Prostate gland (tissue), 2 donors: ENCODE measurements at regions not wholly inside any gene's neighbourhood (a gene's known extent, or its start where the extent isn't known, plus 50 kb on each side); places are given as distances from the start of the nearest gene placed in this dataset.

Source experiments
- DNase-seq: peaks from one replicate; pipeline ENCODE4 v3.0.0-alpha.2; 2019; ENCODE audit warnings: low spot score
- H3K27ac ChIP-seq, 2 donors: fragments of 200-600 bp; sonication (generic); 2 replicates each; pipeline ENCODE4 v1.5.1; 2017 to 2019
- H3K27me3 ChIP-seq: fragments of 200-600 bp; sonication (generic); replicated peaks from 2 replicates; pipeline ENCODE4 v1.5.1; 2019; ENCODE audit not compliant: insufficient read depth
- H3K36me3 ChIP-seq, 2 donors: fragments of 200-600 bp; sonication (generic); 1 replicate in 1 of 2; 2 replicates in 1 of 2; pipeline versions ENCODE4 v1.5.1 to v1.8.1; 2017 to 2019
- H3K4me1 ChIP-seq: fragments of 200-600 bp; sonication (generic); replicated peaks from 2 replicates; pipeline ENCODE4 v1.5.1; 2019
- H3K4me3 ChIP-seq, 2 donors: fragments of 200-600 bp; sonication (generic); 2 replicates each; pipeline ENCODE4 v1.5.1; 2017 to 2019
- H3K9me3 ChIP-seq: fragments of 200-600 bp; sonication (generic); 2 replicates; pipeline ENCODE4 v1.5.1; 2017
- POLR2A ChIP-seq: fragments of 450-650 bp; IDR thresholded peaks from one replicate; pipeline ENCODE4 v1.6.1; 2016; ENCODE audit warnings: antibody characterized with exemption, mild to moderate bottlenecking
- POLR2AphosphoS5 ChIP-seq: sonication (generic); formaldehyde crosslinking; IDR thresholded peaks from one replicate; pipeline ENCODE4 v1.6.1; 2017; ENCODE audit warnings: antibody characterized with exemption
- WGBS: methylation state at CpG from one replicate; pipeline ENCODE4 v1.1.5; 2018; 5-methylcytosine and 5-hydroxymethylcytosine counted together
- intact Hi-C: fragments of 100-400 bp; cut with DNase I; formaldehyde crosslinking; loops from one replicate; pipeline ENCODE4 v1.14.2; 2022
- TF ChIP-seq, protein P1 (sequence below), 4 experiments: fragments of 200-600 bp in 2 of 4; fragments of 450-650 bp in 2 of 4; sonication (generic) in 2 of 4; IDR thresholded peaks; 1 replicate in 3 of 4; 2 replicates in 1 of 4; pipeline ENCODE4 v1.5.1; 2016 to 2019; ENCODE audit warnings: antibody characterized with exemption in 4 of 4, mild to moderate bottlenecking in 2 of 4, moderate library complexity in 2 of 4

DNA sequence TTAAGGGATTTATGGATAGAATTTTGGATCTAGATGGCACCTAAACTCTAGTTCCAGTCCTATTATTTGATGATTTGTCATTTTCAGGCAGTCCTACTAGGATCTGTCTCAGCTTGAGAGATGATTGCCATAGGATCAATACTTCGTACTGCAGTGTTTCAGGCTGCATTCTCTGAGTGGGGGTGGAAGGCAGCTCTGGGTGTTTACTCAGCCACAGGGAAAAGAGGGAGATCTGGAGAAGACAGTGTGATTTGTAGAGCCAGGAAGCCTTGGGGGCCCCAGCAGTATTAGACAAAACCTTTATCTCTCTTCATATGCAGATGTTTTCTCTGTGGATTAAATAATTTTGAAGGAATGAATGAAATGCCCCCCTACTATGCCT lies 188.4 kb upstream of the SYNPR start:
- TF ChIP-seq, protein P1, sequence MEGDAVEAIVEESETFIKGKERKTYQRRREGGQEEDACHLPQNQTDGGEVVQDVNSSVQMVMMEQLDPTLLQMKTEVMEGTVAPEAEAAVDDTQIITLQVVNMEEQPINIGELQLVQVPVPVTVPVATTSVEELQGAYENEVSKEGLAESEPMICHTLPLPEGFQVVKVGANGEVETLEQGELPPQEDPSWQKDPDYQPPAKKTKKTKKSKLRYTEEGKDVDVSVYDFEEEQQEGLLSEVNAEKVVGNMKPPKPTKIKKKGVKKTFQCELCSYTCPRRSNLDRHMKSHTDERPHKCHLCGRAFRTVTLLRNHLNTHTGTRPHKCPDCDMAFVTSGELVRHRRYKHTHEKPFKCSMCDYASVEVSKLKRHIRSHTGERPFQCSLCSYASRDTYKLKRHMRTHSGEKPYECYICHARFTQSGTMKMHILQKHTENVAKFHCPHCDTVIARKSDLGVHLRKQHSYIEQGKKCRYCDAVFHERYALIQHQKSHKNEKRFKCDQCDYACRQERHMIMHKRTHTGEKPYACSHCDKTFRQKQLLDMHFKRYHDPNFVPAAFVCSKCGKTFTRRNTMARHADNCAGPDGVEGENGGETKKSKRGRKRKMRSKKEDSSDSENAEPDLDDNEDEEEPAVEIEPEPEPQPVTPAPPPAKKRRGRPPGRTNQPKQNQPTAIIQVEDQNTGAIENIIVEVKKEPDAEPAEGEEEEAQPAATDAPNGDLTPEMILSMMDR (IDR thresholded peaks at IDR 0.05), result no peak
- TF ChIP-seq POLR2AphosphoS5 (no peak), POLR2A (no peak)
- H3K9me3 ChIP-seq, result no peaks in the 10 kb centered on the region
- no peak overlapping the region for H3K27ac ChIP-seq
- H3K4me1 ChIP-seq, result no peaks in the 10 kb centered on the region
- intact Hi-C loops, result no loop called here
- H3K27me3 ChIP-seq, result no peaks in the 10 kb centered on the region
- DNase-seq, result no peak
- no peak overlapping the region for H3K4me3 ChIP-seq
- H3K36me3 ChIP-seq, result no peaks in the 10 kb centered on the region
- 33% methylated on average over 1 of the region's 1 CpG for WGBS

DNA sequence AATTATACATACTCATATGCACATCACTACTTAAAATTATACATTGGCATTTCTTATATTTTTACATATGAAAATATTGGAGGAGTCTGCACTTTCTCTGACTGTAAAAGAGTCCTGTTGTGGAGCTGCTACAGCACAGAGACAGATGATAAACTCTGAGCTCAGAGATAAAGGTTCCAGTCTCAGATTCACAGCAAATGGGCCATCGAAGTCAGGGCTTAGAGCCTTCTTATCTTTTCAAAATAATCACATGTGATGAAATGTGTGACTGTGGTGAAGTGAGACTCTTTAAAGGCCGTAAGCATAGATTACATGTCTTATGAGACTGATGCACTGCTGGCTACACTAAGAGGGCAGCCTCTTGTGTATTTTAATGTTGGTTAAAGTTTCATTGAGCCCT lies 187.5 kb upstream of the SYNPR start:
- H3K9me3 ChIP-seq, result no peaks in the 10 kb centered on the region
- no peak for DNase-seq
- intact Hi-C loops, result no loop called here
- H3K4me3 ChIP-seq, result no peak overlapping the region
- H3K27me3 ChIP-seq, result no peaks in the 10 kb centered on the region
- H3K4me1 ChIP-seq, result no peaks in the 10 kb centered on the region
- TF ChIP-seq POLR2AphosphoS5, result no peak
- H3K27ac ChIP-seq, result no peak overlapping the region
- WGBS, result 50% methylated on average over 2 of the region's 2 CpGs
- H3K36me3 ChIP-seq, result no peaks in the 10 kb centered on the region

- intact Hi-C loops, result no loop called here
- no peak for DNase-seq
- no peaks in the 10 kb centered on the region for H3K4me1 ChIP-seq
- no peaks in the 10 kb centered on the region for H3K36me3 ChIP-seq
- TF ChIP-seq POLR2AphosphoS5, result no peak
- no peak for TF ChIP-seq POLR2A
- TF ChIP-seq, protein P1 (IDR thresholded peaks at IDR 0.05), result no peak
- WGBS, result 59% methylated on average over 5 of the region's 5 CpGs
- H3K27ac ChIP-seq, result no peak overlapping the region
- no peak overlapping the region for H3K4me3 ChIP-seq
- H3K9me3 ChIP-seq, result no peaks in the 10 kb centered on the region
- no peaks in the 10 kb centered on the region for H3K27me3 ChIP-seq
Measured at GRCh38 chr3:63092515-63092914, 185.6 kb upstream of the SYNPR start.

GRCh38 chr3:63094642-63095408 lies 183.3 kb upstream of the SYNPR start:
- TF ChIP-seq POLR2A, result no peak
- TF ChIP-seq, protein P1 (IDR thresholded peaks at IDR 0.05), result no peak
- TF ChIP-seq POLR2AphosphoS5, result no peak
- no peaks in the 10 kb centered on the region for H3K36me3 ChIP-seq
- H3K27ac ChIP-seq, result no peak overlapping the region
- no peak overlapping the region for H3K4me3 ChIP-seq
- DNase-seq, result no peak
- H3K4me1 ChIP-seq, result no peaks in the 10 kb centered on the region
- no peaks in the 10 kb centered on the region for H3K27me3 ChIP-seq
- H3K9me3 ChIP-seq, result no peaks in the 10 kb centered on the region
- intact Hi-C loops, result no loop called here
- WGBS, result 65% methylated on average over 4 of the region's 4 CpGs

GRCh38 chr3:63096248-63097058 lies 181.7 kb upstream of the SYNPR start:
- DNase-seq, result no peak

More at GRCh38 chr3:63096248-63097058, 181.7 kb upstream of the SYNPR start:
- H3K27ac ChIP-seq, result no peak overlapping the region
- no peaks in the 10 kb centered on the region for H3K9me3 ChIP-seq
- no peaks in the 10 kb centered on the region for H3K27me3 ChIP-seq
- TF ChIP-seq, protein P1 (IDR thresholded peaks at IDR 0.05), result no peak
- TF ChIP-seq POLR2AphosphoS5, result no peak
- no peak for TF ChIP-seq POLR2A
- no peaks in the 10 kb centered on the region for H3K36me3 ChIP-seq
- H3K4me1 ChIP-seq, result no peaks in the 10 kb centered on the region
- intact Hi-C loops, result no loop called here
- no peak overlapping the region for H3K4me3 ChIP-seq
- 92% methylated on average over 17 of the region's 32 CpGs for WGBS
